Left ventricle myocardium inferior (tissue), 1 donor: ENCODE measurements at regions not wholly inside any gene's neighbourhood (a gene's known extent, or its start where the extent isn't known, plus 50 kb on each side); places are given as distances from the start of the nearest gene placed in this dataset.

Experiments
- DNase-seq: peaks from one replicate; pipeline ENCODE4 v3.0.0-alpha.2; 2020
- H3K27ac ChIP-seq: fragments of 200-600 bp; replicated peaks from 2 replicates; pipeline ENCODE4 v1.8.0; 2021
- H3K27me3 ChIP-seq: fragments of 200-600 bp; 2 replicates; pipeline ENCODE4 v1.8.0; 2021; ENCODE audit warnings: low read depth
- H3K36me3 ChIP-seq: fragments of 200-600 bp; 2 replicates; pipeline ENCODE4 v1.8.0; 2021
- H3K4me1 ChIP-seq: fragments of 200-600 bp; 2 replicates; pipeline ENCODE4 v1.8.0; 2021
- H3K4me3 ChIP-seq: fragments of 200-600 bp; 2 replicates; pipeline ENCODE4 v1.8.0; 2021; ENCODE audit warnings: mild to moderate bottlenecking, moderate library complexity
- H3K9me3 ChIP-seq: fragments of 200-600 bp; replicated peaks from 2 replicates; pipeline ENCODE4 v1.8.0; 2021
- intact Hi-C: fragments of 100-400 bp; cut with micrococcal nuclease; formaldehyde crosslinking; loops from one replicate; pipeline ENCODE4 v1.11.0; 2022
- TF ChIP-seq, protein P1 (sequence below): fragments of 200-600 bp; IDR thresholded peaks from 2 replicates; pipeline ENCODE4 v1.8.0; 2021; ENCODE audit warnings: antibody characterized with exemption, mild to moderate bottlenecking, borderline replicate concordance
- donor health status: DM: no; HTN: yes; CAD: no; lungs with severe emphysema.

- Histone ChIP-seq H3K4me1 (peaks cover 5% of the 10 kb centered on the region), H3K27me3 (no peaks in the 10 kb centered on the region), H3K4me3 (no peak overlapping the region), H3K9me3 (no peaks in the 10 kb centered on the region), H3K27ac (no peak overlapping the region), H3K36me3 (no peaks in the 10 kb centered on the region)
- TF ChIP-seq, protein P1, sequence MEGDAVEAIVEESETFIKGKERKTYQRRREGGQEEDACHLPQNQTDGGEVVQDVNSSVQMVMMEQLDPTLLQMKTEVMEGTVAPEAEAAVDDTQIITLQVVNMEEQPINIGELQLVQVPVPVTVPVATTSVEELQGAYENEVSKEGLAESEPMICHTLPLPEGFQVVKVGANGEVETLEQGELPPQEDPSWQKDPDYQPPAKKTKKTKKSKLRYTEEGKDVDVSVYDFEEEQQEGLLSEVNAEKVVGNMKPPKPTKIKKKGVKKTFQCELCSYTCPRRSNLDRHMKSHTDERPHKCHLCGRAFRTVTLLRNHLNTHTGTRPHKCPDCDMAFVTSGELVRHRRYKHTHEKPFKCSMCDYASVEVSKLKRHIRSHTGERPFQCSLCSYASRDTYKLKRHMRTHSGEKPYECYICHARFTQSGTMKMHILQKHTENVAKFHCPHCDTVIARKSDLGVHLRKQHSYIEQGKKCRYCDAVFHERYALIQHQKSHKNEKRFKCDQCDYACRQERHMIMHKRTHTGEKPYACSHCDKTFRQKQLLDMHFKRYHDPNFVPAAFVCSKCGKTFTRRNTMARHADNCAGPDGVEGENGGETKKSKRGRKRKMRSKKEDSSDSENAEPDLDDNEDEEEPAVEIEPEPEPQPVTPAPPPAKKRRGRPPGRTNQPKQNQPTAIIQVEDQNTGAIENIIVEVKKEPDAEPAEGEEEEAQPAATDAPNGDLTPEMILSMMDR, result no peak
- intact Hi-C loops, result no loop called here
- DNase-seq, result no peak
Observed at GRCh38 chr2:67881816-67882215, 181.0 kb downstream of the C1D start.

DNA sequence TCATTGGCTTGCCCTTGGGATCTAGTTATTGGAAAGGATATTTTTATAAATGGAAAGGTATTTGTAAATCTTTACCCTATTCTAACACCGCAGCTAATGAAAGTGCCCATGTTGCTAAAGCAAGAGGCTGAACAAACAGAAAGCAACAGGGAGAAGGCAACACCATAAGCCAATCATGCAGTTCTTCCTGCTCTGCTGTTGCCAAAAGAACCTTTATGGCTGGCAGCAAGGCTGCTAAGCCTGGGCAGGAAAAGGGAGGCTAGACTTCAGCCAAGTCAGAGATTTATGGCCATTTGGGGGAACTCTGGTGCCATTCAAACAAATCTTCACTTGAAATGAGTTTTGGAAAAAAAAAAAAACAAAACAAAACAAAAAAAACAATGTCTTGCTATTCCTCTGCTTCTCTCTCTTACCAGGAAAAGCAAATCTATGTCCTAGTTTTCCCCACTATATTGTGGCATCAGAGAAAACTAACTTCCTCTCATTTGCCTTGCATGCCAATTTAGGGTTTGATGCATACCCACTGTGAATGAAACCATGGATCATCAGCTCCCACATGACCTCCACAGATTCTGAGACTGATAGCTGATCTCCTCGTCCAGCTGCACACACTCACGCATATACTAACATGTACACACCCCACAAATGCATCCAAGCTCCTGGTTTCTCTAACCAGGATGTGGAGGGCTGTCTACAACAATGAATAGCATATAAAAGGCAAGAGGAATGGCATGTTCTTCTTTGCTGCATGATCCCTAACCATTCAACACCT is 179.3 kb downstream of the C1D start:
- no peak for DNase-seq
- Histone ChIP-seq H3K36me3 (no peaks in the 10 kb centered on the region), H3K27ac (no peak overlapping the region), H3K4me3 (no peak overlapping the region), H3K9me3 (no peaks in the 10 kb centered on the region), H3K4me1 (peaks cover 5% of the 10 kb centered on the region), H3K27me3 (no peaks in the 10 kb centered on the region)
- intact Hi-C loops, result no loop called here
- TF ChIP-seq, protein P1, result no peak

DNA sequence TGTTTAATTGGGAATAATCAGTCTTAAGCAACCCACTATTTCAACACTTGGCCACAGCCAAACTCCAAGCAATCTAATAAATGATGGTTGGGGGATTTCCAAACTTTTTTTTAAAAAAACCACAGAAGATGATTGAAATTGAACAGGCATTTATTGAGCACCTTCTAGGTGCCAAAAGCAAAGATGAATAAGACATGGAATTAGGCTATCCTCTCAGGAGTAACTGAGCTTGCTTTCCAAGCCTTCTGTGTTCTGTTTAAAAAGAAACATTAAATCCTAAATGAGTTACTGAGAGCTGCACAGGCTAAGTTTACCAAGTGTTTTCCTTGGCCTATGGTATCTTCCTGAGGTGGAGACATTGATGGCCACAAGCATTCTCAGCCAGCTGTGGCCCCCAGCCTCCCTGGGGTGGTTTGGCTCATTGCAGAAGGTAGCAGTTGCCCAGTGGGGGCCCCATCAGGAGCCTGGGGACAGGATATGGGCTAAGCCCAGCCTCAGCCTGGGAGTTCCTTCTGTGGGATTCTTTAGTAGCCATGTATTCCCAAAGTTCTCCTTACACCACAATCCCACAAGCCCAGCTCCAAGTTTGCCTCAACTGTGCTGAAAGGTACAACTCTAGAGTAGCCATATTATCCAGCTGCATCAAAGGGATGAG is 174.3 kb downstream of the C1D start:
- Histone ChIP-seq H3K9me3 (no peaks in the 10 kb centered on the region), H3K27ac (no peak overlapping the region), H3K4me3 (no peak overlapping the region), H3K36me3 (no peaks in the 10 kb centered on the region), H3K4me1 (no peaks in the 10 kb centered on the region), H3K27me3 (peaks cover 11% of the 10 kb centered on the region)
- TF ChIP-seq, protein P1, result no peak
- no peak for DNase-seq
- intact Hi-C loops, result no loop called here

GRCh38 chr2:67889056-67889455 is 173.7 kb downstream of the C1D start:
- no peak overlapping the region for H3K27ac ChIP-seq
- no peak overlapping the region for H3K4me3 ChIP-seq
- DNase-seq, result no peak
- peaks cover 11% of the 10 kb centered on the region for H3K27me3 ChIP-seq
- no peaks in the 10 kb centered on the region for H3K4me1 ChIP-seq
- TF ChIP-seq, protein P1, result no peak
- H3K9me3 ChIP-seq, result no peaks in the 10 kb centered on the region
- intact Hi-C loops, result no loop called here
- no peaks in the 10 kb centered on the region for H3K36me3 ChIP-seq

- H3K27ac ChIP-seq, result no peak overlapping the region
- peaks cover 11% of the 10 kb centered on the region for H3K27me3 ChIP-seq
- H3K9me3 ChIP-seq, result no peaks in the 10 kb centered on the region
- H3K4me1 ChIP-seq, result no peaks in the 10 kb centered on the region
- intact Hi-C loops, result no loop called here
- TF ChIP-seq, protein P1, result no peak
- H3K36me3 ChIP-seq, result no peaks in the 10 kb centered on the region
- DNase-seq, result no peak
- no peak overlapping the region for H3K4me3 ChIP-seq
Observed at GRCh38 chr2:67891642-67892041, 171.2 kb downstream of the C1D start.
